ENCODE measurements at regions not wholly inside any gene's neighbourhood (a gene's known extent, or its start where the extent isn't known, plus 50 kb on each side); places are given as distances from the start of the nearest gene placed in this dataset.

DNA sequence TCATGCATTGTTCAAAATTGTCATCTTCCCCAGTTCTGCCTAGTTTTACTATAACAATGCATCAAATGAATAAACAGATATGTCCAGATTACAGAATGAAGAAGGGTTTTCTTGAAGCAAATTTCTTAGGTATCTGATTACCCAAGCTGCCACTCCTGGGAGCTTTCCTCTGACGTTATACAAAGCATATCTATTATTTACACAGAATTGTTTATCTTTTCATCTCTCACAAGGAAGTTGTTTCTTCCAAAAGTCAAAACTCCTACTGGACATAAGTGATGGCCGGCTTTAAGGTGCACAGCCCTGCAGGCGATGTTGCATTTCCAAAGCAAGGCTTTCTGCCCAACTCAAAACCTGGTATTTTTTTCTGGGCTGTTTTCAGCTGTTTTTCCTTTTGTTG lies 73.4 kb upstream of the ANKH start:
- Histone ChIP-seq H3K9me3 (no peaks in the 10 kb centered on the region), H3K27me3 (peaks cover 0 to 4% (median 0%) of the 10 kb centered on the region in 4 donors), H3K4me3 (no peak overlapping the region), H3K36me3 (no peaks in the 10 kb centered on the region), H3K27ac (no peak overlapping the region), H3K4me1 (no peaks in the 10 kb centered on the region)
- TF ChIP-seq CTCF (IDR thresholded peaks at IDR 0.05): no peak
- ATAC-seq (no peak), DNase-seq (no peak), FAIRE-seq (no peak)
- WGBS, 2 donors: 59 to 62% methylated on average over 3 of the region's 3 CpGs
- intact Hi-C loops (cut with DNase I): no loop called here

DNA sequence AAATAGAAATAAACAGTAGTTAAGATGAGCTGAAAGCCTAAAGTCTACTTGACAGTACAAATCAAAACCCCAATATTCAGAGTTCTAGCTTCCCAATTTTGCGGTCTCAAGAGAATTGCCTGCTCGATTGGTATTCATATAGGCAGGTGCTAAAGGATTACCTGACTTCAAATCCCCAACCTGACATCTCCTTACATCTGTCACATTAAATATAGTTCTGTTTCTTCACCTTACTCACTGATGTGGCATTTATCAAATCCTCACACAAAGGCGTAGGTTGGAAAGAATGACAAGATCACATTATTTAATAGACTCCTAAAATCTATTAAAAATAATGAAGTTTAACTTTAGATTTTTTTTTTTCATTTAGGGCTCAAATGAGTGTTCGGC lies 72.8 kb upstream of the ANKH start:
- intact Hi-C loops (cut with DNase I): no loop called here
- DNase-seq (no peak), ATAC-seq (no peak), FAIRE-seq (no peak)
- H3K27me3 ChIP-seq: peaks cover 0 to 4% (median 0%) of the 10 kb centered on the region in 4 donors
- WGBS, 2 donors: 83 to 89% methylated on average over 4 of the region's 4 CpGs
- no peak overlapping the region for H3K27ac ChIP-seq
- no peak overlapping the region for H3K4me3 ChIP-seq
- no peaks in the 10 kb centered on the region for H3K9me3 ChIP-seq
- no peaks in the 10 kb centered on the region for H3K36me3 ChIP-seq
- no peak for TF ChIP-seq CTCF (IDR thresholded peaks at IDR 0.05)
- no peaks in the 10 kb centered on the region for H3K4me1 ChIP-seq

DNA sequence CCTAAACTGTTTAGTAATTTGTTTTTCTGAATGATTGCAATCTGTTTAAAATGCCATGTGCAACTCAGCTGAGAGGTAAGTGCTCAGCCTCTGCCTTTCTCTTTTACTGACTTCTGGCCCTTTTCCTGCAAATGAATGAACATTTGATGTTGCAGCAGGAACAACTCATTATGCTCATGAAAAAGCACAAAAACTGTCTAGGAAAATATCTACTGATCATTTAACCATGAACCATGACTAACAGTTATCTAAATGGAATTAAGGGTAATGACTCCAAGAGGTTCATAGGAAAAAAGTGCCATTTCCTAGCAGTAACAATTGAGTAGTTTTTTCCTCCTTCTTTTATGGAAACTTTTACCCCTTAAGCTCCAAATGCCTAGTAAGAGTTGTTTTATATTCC lies 70.6 kb upstream of the ANKH start:
- Histone ChIP-seq H3K4me1 (no peaks in the 10 kb centered on the region), H3K27ac (no peak overlapping the region), H3K36me3 (no peaks in the 10 kb centered on the region), H3K4me3 (no peak overlapping the region), H3K27me3 (peaks cover 0 to 4% (median 0%) of the 10 kb centered on the region in 4 donors), H3K9me3 (no peaks in the 10 kb centered on the region)
- TF ChIP-seq CTCF (IDR thresholded peaks at IDR 0.05): no peak
- intact Hi-C loops (cut with DNase I): no loop called here
- FAIRE-seq: no peak
- no peak for DNase-seq
- ATAC-seq: no peak

DNA sequence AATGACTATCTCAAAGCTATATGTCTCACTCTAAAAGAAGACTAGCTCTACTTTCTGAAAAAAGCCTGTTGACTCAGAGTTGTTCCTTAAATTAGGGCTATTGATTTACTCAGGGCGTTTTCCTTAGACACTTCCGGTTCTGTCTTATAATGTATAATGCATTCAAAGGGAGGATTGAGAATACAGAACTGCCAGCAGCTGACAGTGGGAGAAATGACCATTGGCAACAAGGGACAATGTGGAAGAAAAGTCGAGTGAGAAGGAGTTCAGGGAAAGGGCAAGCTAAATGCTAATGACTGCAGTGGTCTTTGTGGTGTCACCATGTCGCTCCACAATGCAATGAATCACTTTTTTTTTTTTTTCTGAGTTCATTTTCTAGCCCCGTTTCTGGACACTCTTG lies 65.7 kb upstream of the ANKH start:
- no peaks in the 10 kb centered on the region for H3K27me3 ChIP-seq
- no peak for FAIRE-seq
- ATAC-seq: peak in 2 of 4 donors; percentile 29 to 60
- H3K4me3 ChIP-seq: no peak overlapping the region
- no peaks in the 10 kb centered on the region for H3K36me3 ChIP-seq
- intact Hi-C loops (cut with DNase I): no loop called here
- H3K9me3 ChIP-seq: no peaks in the 10 kb centered on the region
- no peaks in the 10 kb centered on the region for H3K4me1 ChIP-seq
- WGBS, 2 donors: 33 to 44% methylated on average over 5 of the region's 5 CpGs
- no peak overlapping the region for H3K27ac ChIP-seq
- TF ChIP-seq CTCF (IDR thresholded peaks at IDR 0.05): no peak
- no peak for DNase-seq

- FAIRE-seq (no peak), ATAC-seq (no peak), DNase-seq (no peak)
- H3K27ac ChIP-seq: no peak overlapping the region
- TF ChIP-seq CTCF (IDR thresholded peaks at IDR 0.05): no peak
- H3K36me3 ChIP-seq: no peaks in the 10 kb centered on the region
- intact Hi-C loops (cut with DNase I): no loop called here
- no peaks in the 10 kb centered on the region for H3K9me3 ChIP-seq
- no peaks in the 10 kb centered on the region for H3K27me3 ChIP-seq
- WGBS, 2 donors: 46 to 53% methylated on average over 2 of the region's 2 CpGs
- no peaks in the 10 kb centered on the region for H3K4me1 ChIP-seq
- no peak overlapping the region for H3K4me3 ChIP-seq
Measured at GRCh38 chr5:14936588-14936987, 65.0 kb upstream of the ANKH start.
